ENCODE measurements at regions not wholly inside any gene's neighbourhood (a gene's known extent, or its start where the extent isn't known, plus 50 kb on each side); places are given as distances from the start of the nearest gene placed in this dataset.

DNA sequence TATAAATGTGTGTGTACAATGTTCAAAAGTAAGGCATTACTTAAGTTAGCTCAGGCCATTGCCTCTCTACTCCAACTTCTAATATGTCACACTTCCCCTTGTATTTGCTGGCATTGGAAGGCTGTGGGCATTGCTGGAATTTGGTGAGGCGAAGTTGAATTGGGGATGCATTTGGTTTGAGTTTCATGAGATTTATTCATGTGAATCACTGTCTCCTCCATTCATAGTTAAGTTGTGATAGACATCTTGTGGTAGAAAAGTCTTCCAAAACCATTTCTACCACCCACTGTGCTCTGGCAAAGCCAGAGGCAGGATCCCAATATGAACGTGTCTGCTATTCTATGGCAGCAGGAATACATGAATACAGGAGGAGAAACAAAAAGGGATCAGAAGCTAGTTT, 397.8 kb upstream of the USP24 start:
- ATAC-seq (ENCODE audit: low read depth): no peak
- Histone ChIP-seq H3K4me3 (ENCODE audit: severe bottlenecking) (no peak overlapping the region), H3K4me1 (ENCODE audit: insufficient read depth, poor library complexity, severe bottlenecking) (no peaks in the 10 kb centered on the region), H3K27ac (ENCODE audit: poor library complexity, severe bottlenecking) (no peak overlapping the region), H3K27me3 (ENCODE audit: insufficient read depth, poor library complexity, severe bottlenecking) (no peaks in the 10 kb centered on the region), H3K36me3 (ENCODE audit: low read depth) (no peaks in the 10 kb centered on the region), H3K9me3 (ENCODE audit: severe bottlenecking) (peaks cover 2% of the 10 kb centered on the region)
- no peak for DNase-seq (ENCODE audit: low spot score)
- TF ChIP-seq, protein P1, sequence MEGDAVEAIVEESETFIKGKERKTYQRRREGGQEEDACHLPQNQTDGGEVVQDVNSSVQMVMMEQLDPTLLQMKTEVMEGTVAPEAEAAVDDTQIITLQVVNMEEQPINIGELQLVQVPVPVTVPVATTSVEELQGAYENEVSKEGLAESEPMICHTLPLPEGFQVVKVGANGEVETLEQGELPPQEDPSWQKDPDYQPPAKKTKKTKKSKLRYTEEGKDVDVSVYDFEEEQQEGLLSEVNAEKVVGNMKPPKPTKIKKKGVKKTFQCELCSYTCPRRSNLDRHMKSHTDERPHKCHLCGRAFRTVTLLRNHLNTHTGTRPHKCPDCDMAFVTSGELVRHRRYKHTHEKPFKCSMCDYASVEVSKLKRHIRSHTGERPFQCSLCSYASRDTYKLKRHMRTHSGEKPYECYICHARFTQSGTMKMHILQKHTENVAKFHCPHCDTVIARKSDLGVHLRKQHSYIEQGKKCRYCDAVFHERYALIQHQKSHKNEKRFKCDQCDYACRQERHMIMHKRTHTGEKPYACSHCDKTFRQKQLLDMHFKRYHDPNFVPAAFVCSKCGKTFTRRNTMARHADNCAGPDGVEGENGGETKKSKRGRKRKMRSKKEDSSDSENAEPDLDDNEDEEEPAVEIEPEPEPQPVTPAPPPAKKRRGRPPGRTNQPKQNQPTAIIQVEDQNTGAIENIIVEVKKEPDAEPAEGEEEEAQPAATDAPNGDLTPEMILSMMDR (IDR thresholded peaks at IDR 0.05; ENCODE audit: poor library complexity, severe bottlenecking): no peak

DNA sequence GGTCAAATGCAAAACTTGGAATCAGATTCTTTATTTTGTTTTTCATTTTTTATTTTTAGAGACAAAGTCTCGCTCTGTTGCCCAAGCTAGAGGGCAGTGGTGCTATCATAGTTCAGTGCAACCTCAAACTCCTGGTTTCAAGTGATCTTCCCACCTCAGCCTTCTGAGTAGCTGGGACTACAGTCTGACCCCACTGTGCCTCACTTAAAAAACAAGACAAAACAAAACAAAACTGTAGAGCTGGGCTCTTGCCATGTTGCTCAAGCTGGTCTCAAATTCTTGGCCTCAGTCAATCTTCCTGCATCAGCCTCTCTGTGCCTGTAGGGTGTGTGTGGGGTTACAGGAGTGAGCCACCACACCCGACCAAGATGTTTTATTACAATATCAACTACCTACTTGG, 396.0 kb upstream of the USP24 start:
- H3K36me3 ChIP-seq (ENCODE audit: low read depth): no peaks in the 10 kb centered on the region
- DNase-seq (ENCODE audit: low spot score) (no peak), ATAC-seq (ENCODE audit: low read depth) (no peak)
- no peaks in the 10 kb centered on the region for H3K27me3 ChIP-seq (ENCODE audit: insufficient read depth, poor library complexity, severe bottlenecking)
- H3K4me1 ChIP-seq (ENCODE audit: insufficient read depth, poor library complexity, severe bottlenecking): no peaks in the 10 kb centered on the region
- no peak overlapping the region for H3K4me3 ChIP-seq (ENCODE audit: severe bottlenecking)
- H3K9me3 ChIP-seq (ENCODE audit: severe bottlenecking): no peaks in the 10 kb centered on the region
- TF ChIP-seq, protein P1 (IDR thresholded peaks at IDR 0.05; ENCODE audit: poor library complexity, severe bottlenecking): no peak
- no peak overlapping the region for H3K27ac ChIP-seq (ENCODE audit: poor library complexity, severe bottlenecking)

DNA sequence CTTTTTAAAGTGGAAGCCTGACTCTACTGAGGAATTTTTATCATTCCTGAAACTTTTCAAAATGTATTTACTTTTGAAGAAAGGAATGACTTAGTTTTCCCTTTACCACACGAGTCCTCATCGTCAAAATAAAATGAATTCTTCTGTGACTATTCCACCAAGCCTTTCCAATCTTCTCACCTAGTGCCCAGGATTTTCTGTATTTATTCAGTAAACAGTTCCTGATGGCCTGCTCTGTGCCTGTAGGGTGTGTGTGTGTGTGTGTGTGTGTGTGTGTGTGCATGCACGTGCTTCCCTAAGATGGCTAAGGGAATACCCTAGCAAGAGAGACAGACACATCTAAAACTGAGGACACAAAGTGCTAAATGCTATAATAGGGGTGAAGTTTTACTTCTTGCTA, 395.0 kb upstream of the USP24 start:
- H3K27me3 ChIP-seq (ENCODE audit: insufficient read depth, poor library complexity, severe bottlenecking): no peaks in the 10 kb centered on the region
- no peak for ATAC-seq (ENCODE audit: low read depth)
- no peaks in the 10 kb centered on the region for H3K36me3 ChIP-seq (ENCODE audit: low read depth)
- H3K4me1 ChIP-seq (ENCODE audit: insufficient read depth, poor library complexity, severe bottlenecking): no peaks in the 10 kb centered on the region
- no peak overlapping the region for H3K27ac ChIP-seq (ENCODE audit: poor library complexity, severe bottlenecking)
- no peak overlapping the region for H3K4me3 ChIP-seq (ENCODE audit: severe bottlenecking)
- no peak for DNase-seq (ENCODE audit: low spot score)
- H3K9me3 ChIP-seq (ENCODE audit: severe bottlenecking): no peaks in the 10 kb centered on the region
- TF ChIP-seq, protein P1 (IDR thresholded peaks at IDR 0.05; ENCODE audit: poor library complexity, severe bottlenecking): no peak

DNA sequence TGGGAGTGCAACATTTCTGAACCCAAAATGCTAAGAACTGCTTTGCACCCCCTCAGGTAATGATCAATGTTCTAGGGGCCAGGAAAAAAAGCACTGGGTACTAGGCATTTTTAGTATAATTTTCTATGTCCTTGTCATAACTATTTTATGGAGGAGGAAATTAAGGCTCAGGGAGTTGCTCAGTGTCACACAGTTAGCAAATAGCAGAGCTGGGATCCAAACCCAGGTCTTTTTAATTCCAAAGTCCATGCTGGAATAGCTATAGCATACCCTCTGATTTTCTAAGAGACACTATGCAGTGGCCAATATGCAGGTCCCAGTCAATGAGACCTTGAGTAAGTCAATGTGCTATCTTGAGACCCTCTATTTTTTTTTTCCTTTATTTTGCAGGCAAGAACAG, 394.5 kb upstream of the USP24 start:
- no peak for DNase-seq (ENCODE audit: low spot score)
- Histone ChIP-seq H3K27ac (ENCODE audit: poor library complexity, severe bottlenecking) (no peak overlapping the region), H3K36me3 (ENCODE audit: low read depth) (no peaks in the 10 kb centered on the region), H3K9me3 (ENCODE audit: severe bottlenecking) (no peaks in the 10 kb centered on the region), H3K4me1 (ENCODE audit: insufficient read depth, poor library complexity, severe bottlenecking) (no peaks in the 10 kb centered on the region), H3K27me3 (ENCODE audit: insufficient read depth, poor library complexity, severe bottlenecking) (no peaks in the 10 kb centered on the region), H3K4me3 (ENCODE audit: severe bottlenecking) (no peak overlapping the region)
- TF ChIP-seq, protein P1 (IDR thresholded peaks at IDR 0.05; ENCODE audit: poor library complexity, severe bottlenecking): no peak
- ATAC-seq (ENCODE audit: low read depth): no peak

DNA sequence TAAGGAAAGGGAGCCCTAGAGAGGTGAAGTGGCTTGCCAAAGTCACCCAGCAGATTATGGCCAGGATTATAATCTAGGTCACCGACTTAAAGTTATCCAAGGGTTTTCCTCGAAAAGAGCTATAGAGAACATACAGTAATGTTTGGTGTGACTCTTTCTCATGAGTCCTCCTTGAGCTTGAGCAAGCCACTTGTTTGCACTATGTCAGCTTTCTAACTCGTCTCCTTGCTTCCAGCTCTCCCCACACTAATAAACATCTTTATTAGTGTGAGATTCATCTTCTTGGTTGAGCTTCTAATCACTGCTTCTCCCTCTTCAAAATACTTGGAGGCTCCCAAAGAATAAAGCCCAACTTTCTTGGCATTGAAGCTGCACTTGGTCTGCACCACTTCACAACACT, 390.0 kb upstream of the USP24 start:
- ATAC-seq (ENCODE audit: low read depth) (no peak), DNase-seq (ENCODE audit: low spot score) (no peak)
- H3K36me3 ChIP-seq (ENCODE audit: low read depth): no peaks in the 10 kb centered on the region
- H3K27ac ChIP-seq (ENCODE audit: poor library complexity, severe bottlenecking): no peak overlapping the region
- H3K4me1 ChIP-seq (ENCODE audit: insufficient read depth, poor library complexity, severe bottlenecking): no peaks in the 10 kb centered on the region
- TF ChIP-seq, protein P1 (IDR thresholded peaks at IDR 0.05; ENCODE audit: poor library complexity, severe bottlenecking): no peak
- no peaks in the 10 kb centered on the region for H3K9me3 ChIP-seq (ENCODE audit: severe bottlenecking)
- H3K27me3 ChIP-seq (ENCODE audit: insufficient read depth, poor library complexity, severe bottlenecking): no peaks in the 10 kb centered on the region
- no peak overlapping the region for H3K4me3 ChIP-seq (ENCODE audit: severe bottlenecking)

All from RWPE2 (cell line).